Urothelium cell line (cell line): ENCODE measurements at regions not wholly inside any gene's neighbourhood (a gene's known extent, or its start where the extent isn't known, plus 50 kb on each side); places are given as distances from the start of the nearest gene placed in this dataset.
"Not testable (repeated sequence)": the region's sequence is repeated elsewhere in the genome, so short reads cannot be mapped to it uniquely, and the experiment has no call there.

Experiments
- DNase-seq: peaks from one replicate; pipeline ENCODE4 v3.0.0; 2011; ENCODE audit warnings: low spot score, mixed read lengths
- FAIRE-seq: peaks from 2 replicates; lab custom pipeline; 2011; peaks lifted over from hg19 to GRCh38; lab: Jason Lieb, UNC

DNA sequence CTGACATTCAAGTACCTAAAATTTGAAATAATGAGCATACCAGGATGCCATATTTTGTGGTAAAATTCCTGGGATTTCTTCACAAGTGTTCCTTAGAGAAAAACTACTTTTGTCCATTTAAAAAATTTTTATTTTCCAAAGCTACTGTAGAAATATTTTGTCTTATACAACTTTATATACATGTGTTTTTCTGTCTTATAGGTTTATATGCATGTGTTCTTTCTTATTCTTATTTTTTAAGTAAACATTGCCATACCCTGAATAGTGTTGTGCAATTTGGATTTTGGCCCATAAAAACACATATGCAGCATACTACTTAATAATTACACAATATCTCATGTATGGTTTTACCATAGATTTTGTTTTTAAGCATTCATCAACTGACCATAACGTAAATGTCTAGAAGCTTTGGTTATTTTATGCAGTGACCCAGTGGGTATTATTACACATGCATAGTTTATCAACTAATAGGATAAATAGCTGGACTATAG lies 1107.4 kb upstream of the SEL1L start:
- DNase-seq (no peak), FAIRE-seq (no peak)

DNA sequence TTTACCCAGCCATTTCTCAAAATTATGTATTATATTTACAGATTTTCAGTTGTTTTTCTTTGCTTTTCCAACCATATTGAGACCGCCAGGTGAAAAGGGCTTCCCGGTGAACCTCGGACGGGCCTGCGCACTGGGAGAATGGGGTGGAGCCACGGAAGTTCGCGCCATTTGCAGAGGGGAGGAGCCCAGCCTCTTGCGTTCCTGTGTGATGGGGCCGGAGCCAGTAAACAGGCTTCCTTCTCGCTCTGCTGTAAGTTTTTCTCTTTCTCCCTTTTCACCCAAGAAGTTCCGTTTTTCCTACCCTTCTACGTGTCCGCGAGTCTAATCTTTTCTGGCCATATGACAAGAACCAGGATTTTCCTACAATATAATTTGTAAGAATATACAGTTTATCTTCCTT lies 1108.8 kb upstream of the SEL1L start:
- FAIRE-seq (no peak), DNase-seq (peak; percentile 73)

DNA sequence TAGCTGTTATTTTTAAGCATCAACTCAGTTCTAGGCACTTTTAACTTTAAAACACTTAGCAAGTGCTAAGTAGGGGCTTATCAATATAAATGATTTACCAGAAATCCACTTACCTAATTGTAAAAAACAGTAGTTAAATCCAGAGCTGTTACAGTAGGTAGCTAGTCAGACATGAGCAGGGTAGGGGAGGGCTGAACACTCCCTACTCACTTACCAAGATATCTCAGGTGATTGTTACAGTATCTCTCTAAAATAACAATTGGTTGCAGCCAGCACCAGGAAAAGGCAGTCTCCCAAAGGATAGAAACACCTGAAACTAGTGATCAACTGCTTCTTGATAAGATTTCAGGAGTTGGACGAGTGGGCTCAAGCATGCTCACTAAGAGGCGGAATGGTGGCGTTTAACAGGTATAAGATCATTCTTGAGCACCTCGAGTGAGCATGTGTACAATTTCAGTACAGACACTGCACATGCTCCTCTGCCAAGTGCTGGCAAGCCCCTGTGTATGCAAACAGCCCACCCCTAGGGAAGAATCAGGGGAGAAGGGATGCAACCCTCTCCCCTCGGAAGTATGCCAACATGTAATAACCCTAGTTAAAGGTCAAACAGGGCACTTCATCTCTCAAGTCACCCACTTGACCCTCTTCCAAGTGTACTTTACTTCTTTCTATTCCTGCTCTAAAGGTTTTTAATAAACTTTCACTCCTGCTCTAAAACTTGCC lies 1113.6 kb upstream of the SEL1L start:
- FAIRE-seq = no peak
- DNase-seq = no peak

DNA sequence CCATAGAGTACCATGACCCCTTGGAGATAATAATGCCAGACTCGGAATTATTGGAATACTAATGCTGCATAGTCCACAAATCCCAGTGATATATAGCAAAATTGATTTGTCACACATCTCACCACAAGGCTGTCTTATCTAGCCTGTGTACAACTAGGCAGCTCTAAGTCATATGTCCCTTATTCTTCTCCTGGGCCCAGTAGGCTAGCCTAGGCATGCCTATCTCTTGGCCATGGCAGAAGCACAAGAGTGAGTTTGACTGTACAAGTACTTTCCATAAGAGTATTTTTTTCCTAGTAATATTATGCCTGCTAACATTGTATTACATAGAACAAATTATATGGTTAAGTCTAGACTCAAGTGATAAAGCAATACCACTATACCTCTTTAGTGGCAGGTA lies 1122.1 kb upstream of the SEL1L start:
- DNase-seq = no peak
- no peak for FAIRE-seq

DNA sequence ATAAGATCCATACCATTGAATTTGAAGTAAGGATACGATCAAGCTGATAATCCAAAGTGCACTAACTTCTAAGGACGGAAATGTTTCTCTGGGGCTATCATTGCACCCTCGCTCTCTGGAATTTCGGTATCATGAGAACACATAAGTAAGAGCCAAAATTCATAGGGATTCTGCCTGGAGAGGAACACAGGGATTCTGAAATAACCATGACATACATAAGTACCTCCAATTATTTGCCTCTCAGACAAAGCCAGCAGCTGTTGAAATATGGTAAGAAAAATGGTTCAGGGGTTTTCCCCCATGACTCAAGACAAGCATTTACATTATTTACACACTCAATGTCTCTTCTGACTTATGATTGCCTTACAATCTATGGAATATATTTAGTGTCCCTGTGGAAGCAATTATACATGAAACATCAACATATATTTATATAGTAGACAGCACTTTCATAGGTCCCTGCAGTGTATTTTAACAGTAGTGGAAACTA lies 1123.6 kb upstream of the SEL1L start:
- FAIRE-seq (no peak), DNase-seq (no peak)

DNA sequence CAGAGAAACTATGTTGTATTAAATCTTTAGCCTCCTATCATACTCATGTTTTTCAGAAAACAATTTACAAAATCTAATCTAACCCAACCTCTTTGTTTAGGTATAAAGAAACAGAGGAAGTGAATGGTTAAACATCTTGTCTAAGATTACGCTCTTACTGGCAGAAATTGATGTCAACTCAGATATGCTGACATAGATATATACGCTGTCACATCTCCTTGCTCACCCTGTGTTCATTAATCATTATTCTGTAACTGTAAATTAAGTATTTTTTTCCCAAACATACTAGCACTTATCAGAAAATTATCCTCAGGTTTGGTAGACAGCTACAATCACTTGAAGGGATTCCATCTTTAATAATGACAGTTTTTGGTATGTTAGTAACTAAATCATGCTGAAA lies 1127.6 kb upstream of the SEL1L start:
- FAIRE-seq (no peak), DNase-seq (no peak)

DNA sequence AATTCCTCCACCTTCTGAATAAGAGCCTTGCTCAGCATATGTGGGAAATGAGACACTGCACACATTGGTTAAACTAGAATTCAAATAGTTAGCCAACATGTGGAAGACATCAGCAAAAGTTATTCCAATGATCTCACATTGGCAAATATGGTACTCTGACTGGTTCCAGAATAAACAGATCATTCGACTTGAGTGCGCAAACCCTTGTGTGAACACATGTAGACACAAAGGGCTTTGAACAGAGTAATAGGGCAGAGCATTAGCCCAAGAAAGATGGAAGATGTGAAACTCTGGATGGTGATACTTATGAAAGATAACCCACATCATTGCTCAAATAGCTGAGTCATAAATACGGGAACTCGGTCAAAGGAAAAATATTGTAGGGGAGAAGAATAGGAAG lies 1133.4 kb upstream of the SEL1L start:
- DNase-seq (no peak), FAIRE-seq (no peak)

DNA sequence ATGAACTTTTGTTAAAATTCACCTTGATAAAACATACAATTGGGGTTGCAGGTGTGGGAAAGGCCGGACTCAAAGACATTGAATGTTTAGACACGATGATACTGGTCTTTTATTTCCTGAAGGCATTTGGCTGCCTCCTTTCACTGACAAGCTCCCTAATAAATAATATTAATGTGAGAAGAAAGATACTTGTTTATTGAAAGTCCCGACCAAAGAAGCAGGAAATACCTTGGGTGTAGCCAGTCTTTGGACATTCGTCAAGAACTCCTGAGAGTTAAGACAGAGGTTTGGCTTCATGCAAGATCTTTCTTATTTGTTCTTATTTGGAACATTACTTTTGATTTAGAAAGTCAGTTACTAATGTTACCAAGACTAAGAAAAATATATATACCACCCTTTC lies 1133.8 kb upstream of the SEL1L start:
- no peak for FAIRE-seq
- DNase-seq = no peak

DNA sequence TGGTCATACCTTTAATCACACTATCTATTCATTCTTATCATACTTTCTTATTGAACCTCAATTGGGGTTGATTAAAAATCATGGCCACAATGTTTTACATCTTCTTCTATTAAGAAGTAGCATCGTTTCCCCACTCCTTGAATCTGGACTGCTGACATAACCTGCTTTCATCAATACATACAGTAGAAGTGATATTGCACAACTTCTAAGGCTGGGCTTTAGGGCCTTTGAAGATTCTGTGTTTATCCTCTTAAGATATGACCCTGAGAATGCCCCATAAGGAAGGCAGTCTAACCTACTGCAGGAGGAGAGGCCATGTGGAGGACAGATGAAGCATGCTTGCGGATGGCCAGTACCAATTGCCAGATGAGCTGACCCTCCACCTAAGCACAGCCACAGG lies 1142.8 kb upstream of the SEL1L start:
- DNase-seq = no peak
- no peak for FAIRE-seq

DNA sequence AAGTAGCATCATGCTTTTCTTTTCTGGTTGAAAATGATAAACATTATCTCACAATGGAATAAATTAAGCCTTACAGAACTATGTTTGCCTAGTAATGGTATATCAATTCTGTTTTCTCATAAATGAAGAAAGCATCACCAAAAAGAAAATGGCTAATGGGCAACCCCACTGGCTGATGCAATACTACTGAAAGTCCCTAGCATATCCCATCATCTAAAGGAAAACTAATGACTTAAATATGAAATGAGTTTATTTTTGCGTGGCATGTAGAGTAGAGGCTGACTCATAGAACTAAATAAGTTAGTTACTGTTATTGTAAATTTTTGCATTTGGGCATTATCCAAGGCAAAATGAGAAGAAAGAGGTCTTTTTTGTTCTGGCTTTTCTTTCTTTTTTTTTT lies 1156.3 kb upstream of the SEL1L start:
- no peak for DNase-seq

DNA sequence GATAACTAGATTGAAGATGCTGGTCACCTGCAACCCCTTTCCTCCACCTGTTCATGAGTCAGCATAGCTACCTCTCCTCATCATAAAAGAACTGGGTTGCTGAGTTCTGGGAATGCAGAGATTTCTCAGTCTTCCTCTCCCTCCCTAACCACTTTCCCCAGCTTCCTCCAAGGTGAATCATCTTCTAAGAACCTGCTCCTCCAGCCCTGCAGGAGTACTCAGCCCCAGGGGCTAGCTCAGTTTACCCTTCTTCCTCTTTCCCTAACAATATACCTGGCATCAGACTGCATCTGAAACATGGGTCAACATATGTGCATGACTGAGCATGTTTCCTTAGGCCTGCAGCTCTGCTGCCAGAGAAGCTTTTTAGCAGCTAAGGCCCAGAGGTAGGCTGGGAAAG lies 1157.5 kb upstream of the SEL1L start:
- not testable (repeated sequence) for FAIRE-seq

More for the DNA sequence above, 1156.3 kb upstream of the SEL1L start:
- no peak for FAIRE-seq

DNA sequence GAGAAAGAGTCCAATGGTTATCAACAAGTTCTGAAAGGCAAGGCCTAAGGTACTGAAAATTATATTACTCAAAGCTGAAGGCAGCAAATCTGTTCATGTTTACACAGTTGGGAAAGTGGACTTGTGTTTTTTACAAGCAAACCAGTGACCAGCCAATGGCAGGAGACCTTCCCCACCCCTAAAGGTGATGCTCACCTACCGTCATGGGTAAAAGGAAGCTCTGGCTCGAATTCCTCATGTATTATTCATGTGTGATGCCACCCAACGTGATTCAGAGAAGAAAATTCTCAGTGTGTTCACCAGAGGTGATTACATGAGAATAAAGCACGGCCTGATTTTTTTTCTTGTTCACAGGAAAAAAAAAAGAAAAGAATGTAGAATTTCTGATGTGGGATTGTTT lies 1161.2 kb upstream of the SEL1L start:
- no peak for DNase-seq
- FAIRE-seq = no peak

More for the DNA sequence above, 1157.5 kb upstream of the SEL1L start:
- not testable (repeated sequence) for DNase-seq

DNA sequence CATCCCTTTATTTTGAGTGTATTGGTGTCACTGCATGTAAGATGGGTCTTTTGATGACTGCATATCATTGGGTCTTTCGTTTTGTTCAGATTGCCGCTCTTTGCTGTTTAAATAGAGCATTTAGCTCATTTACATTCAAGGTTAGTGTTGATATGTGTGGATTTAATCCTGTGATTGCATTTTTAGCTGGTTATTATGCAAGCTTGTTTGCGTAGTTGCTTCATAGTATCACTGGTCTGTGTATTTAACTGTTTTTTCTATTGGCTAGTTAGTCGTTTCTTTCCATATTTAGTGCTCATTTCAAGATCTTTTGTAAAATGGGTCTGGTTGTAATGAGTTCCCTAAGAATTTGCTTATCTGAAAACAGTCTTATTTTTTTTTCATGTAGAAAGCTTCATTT lies 1170.6 kb upstream of the SEL1L start:
- FAIRE-seq (no peak), DNase-seq (no peak)

DNA sequence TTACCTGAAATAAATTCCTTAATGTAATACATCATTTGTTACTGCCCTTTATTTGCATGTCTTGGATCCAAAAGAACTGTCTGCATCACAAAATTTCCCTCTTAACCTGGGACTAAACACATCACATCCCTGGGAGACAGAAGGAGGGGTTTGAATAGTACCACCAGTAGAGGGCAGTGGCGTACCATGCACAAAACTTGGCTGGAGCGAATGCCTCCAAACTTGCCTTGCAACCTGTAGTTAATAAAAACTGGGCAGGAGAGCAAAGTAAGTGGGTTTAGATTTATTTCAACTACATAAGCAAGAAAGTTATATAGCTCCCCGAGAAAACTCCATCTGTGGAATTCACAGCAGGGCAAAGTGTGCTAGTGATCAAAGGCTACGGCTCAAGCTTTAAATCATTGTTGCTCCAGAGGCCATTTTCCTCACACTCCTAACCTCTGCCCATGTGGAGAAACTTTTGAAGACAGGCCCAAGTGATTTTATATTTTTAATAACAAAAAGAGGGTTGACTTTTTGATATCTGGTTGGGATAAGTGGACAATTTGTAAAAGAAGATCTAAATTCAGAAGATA lies 1176.7 kb upstream of the SEL1L start:
- FAIRE-seq (peak; percentile 85), DNase-seq (peak; percentile 70)

DNA sequence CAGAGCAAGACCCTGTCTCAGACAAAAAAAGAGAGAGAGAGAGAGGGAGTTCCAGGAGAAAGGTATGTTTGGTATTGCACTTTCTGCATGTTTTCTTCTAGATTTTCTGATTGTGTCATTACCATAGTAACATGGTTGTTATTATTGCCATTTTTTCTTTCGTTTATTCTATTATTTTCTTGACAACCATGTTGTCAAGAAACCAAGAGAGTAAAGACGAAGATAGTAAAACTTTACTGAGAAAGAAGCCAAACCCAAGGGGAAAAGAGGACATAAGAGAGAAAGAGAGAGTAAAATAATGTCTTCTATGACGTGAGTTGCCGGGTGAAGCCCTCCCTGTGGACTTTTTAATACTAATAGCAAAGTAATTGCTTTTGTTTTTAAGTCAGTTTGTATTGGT lies 1186.0 kb upstream of the SEL1L start:
- DNase-seq = no peak
- no peak for FAIRE-seq

DNA sequence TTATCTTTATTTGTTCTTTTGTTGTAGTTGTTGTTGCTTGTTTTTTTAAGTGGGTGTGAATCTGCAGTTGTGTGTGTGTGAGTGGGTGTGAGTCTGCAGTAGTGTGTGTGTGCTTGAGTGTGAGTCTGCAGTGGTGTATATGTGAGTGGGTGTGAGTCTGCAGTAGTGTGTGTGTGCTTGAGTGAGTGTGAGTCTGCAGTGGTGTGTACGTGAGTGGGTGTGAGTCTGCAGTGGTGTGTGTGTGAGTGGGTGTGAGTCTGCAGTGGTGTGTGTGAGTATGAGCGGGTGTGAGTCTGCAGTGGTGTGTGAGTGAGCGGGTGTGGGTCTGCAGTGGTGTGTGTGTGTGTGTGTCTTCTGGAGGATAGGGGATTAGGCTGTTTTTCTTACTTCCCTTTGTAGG lies 1186.8 kb upstream of the SEL1L start:
- FAIRE-seq (peak; percentile 82), DNase-seq (no peak)

DNA sequence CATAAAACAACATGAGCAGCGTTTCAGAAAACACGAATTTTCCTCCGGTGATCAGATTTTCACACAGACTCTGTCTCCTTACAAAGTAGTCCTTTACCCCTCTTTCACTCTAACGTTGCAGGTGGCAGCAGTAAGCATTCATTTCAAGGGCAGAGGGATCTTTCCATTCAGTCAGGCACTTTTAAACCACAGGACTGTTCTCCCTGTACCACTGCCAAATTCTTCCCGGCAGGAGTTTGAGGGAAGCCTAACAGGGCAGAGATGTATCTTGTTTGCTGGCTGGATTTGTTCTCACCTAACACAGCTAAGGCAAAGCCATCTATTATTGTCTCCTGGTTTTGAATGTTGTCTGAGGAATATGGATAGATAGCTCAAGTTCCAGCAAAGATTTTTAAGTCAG lies 1187.3 kb upstream of the SEL1L start:
- FAIRE-seq (no peak), DNase-seq (peak; percentile 23)

DNA sequence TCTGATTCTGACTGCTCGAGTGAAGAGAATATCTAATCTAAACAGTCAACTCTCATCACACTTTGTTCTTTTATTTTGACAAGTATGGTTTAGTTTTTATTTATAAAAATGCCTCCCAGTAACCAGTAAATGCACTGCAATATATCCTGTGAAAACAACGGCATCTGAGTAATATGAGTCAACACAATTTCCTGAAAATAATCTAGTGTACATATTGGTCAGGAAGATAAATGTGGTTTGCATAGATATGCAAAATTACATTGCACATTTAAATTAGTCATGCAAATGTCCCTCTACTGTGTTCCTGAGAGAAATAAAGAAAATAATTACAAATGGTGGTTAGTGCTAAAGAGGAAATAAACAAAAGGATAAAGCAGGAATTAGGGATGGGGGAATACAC lies 1190.7 kb upstream of the SEL1L start:
- no peak for DNase-seq
- no peak for FAIRE-seq

DNA sequence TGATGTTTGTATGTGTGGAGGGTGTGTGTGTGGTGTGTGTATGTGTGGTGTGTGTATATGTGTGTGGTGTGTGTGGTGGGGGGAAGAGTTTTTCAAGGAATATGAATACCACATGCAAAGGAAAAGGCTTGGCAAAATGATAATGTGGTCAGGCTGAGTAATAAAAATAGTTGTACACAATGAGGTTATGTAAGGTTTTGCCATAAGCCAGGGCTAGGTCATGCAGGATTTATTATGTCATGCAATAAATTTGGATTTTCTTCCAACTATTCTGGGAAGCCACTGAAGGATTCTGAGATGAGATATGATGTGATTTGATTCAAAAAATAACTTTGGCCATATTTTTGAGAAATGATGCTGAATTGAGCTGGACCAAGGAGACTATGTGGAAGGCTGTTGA lies 1191.6 kb upstream of the SEL1L start:
- DNase-seq (no peak), FAIRE-seq (no peak)

DNA sequence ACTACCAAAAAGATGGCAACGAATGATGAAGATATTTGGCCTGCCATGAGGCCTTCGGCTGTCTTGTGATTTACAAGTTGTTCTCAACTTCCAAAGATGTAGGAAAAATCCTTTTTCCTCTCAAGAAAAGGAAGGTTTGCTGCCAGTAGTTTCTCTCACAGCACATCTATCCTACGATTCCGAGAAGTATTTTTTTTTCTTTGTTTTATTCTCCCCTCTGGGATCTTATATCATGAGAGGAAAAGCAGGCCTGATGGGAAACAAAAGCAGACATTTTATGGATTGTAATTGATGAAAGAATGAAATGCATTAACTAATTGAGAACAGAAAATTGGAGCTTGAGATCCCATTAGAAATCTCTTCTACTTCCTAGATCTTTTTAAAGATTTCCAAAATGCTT lies 1197.9 kb upstream of the SEL1L start:
- FAIRE-seq (no peak), DNase-seq (no peak)

DNA sequence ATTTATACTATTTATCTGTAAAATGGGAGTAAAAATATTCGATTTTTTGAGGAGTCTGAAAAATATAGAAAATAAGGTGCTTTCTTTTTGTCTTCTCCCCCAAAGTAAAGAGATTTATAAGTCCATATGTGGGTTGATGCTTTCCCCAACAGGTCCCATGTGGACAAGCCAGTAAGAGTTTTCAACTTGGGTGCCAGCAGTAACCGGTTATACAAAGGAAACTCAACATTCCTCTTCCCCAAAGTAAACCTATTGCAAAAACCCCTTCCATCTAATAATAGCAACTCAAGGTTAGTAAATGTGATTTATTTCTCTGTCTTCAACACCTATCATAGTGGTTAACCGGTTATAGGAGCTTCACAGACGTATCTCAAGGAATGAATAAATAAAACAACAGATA lies 1206.9 kb upstream of the SEL1L start:
- FAIRE-seq = no peak
- no peak for DNase-seq

DNA sequence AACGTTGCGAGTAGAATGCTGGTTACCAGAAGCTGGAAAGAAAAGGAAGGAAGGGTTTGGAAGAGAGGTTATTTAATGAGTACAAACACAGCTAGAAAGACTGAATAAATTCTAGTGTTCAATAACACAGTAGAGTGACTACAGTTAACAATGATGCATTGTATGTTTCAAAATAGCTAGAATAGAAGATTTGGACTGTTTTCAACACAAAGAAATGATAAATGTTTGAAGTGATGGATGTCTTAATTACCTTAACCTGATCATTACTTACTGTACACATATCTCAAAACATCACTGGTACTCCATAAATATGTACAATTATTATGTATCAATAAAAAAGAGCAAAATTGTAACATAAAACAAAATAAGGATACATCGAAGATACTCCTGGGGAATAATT lies 1221.8 kb upstream of the SEL1L start:
- no peak for DNase-seq
- no peak for FAIRE-seq

DNA sequence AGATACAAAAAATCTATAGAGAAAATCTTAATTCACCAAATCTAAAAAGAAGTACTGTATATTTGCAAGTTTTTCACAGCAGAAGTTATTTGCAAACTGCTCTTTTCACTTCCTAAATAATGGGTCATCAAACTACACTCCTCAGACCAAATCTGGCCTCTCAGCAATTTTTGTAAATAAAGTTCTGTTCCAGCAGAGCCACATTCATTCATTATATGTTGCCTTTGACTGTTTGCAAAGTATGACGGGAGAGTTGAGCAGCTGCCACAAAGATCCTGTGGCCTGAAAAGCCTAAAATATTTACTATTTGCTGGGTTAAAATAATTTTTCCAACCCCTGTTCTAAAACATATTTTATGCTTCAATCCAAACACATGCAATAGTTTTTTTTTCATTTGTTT lies 1222.3 kb upstream of the SEL1L start:
- DNase-seq = no peak
- no peak for FAIRE-seq
